Keratinocyte (primary cell): ENCODE measurements at regions not wholly inside any gene's neighbourhood (a gene's known extent, or its start where the extent isn't known, plus 50 kb on each side); places are given as distances from the start of the nearest gene placed in this dataset.

Experiments used
- DNase-seq: peaks from one replicate; pipeline ENCODE4 v3.0.0-alpha.2; 2011; ENCODE audit warnings: low read depth, missing footprints, low spot score
- FAIRE-seq: peaks from 2 replicates; lab custom pipeline; 2011; peaks lifted over from hg19 to GRCh38; lab: Jason Lieb, UNC
- H2AFZ ChIP-seq: 2 replicates; pipeline ENCODE4 v1.6.0; 2012; ENCODE audit warnings: low read length, control low read depth, inconsistent platforms; ENCODE audit not compliant: control insufficient read depth
- H3K27ac ChIP-seq: 2 replicates; pipeline ENCODE4 v1.5.1; 2011; ENCODE audit warnings: low read length; ENCODE audit not compliant: control insufficient read depth, insufficient read depth
- H3K27me3 ChIP-seq: 3 replicates; pipeline ENCODE4 v1.6.0; 2011; ENCODE audit warnings: low read length; ENCODE audit not compliant: control insufficient read depth, insufficient read depth; ENCODE audit errors: extremely low read depth
- H3K36me3 ChIP-seq, 2 experiments: 2 replicates in 1 of 2; 3 replicates in 1 of 2; pipeline ENCODE4 v1.5.1; 2011; ENCODE audit warnings: low read length in 2 of 2, mild to moderate bottlenecking in 1 of 2; ENCODE audit not compliant: control insufficient read depth in 2 of 2, insufficient read depth in 2 of 2; ENCODE audit errors: extremely low read depth in 1 of 2
- H3K4me1 ChIP-seq: 3 replicates; pipeline ENCODE4 v1.5.1; 2011; ENCODE audit warnings: low read length; ENCODE audit not compliant: control insufficient read depth, insufficient read depth; ENCODE audit errors: extremely low read depth
- H3K4me2 ChIP-seq: 3 replicates; pipeline ENCODE4 v1.6.0; 2011; ENCODE audit warnings: low read depth, low read length; ENCODE audit not compliant: control insufficient read depth, insufficient read depth; ENCODE audit errors: extremely low read depth
- H3K4me3 ChIP-seq, 3 experiments: fragments of 200-600 bp in 1 of 3; sonication (generic) in 1 of 3; 2 replicates in 2 of 3; 3 replicates in 1 of 3; pipeline ENCODE4 v1.5.1; 2011 to 2016; ENCODE audit warnings: low read length in 3 of 3, mild to moderate bottlenecking in 3 of 3, control low read depth in 2 of 3, inconsistent platforms in 1 of 3, low read depth in 1 of 3, mixed read lengths in 1 of 3, mixed run types in 1 of 3, moderate library complexity in 1 of 3; ENCODE audit not compliant: control insufficient read depth in 2 of 3, insufficient read depth in 2 of 3; ENCODE audit errors: extremely low read depth in 1 of 3
- H3K79me2 ChIP-seq: 2 replicates; pipeline ENCODE4 v1.6.0; 2012; ENCODE audit warnings: low read length; ENCODE audit not compliant: control insufficient read depth, insufficient read depth
- H3K9ac ChIP-seq: 3 replicates; pipeline ENCODE4 v1.6.0; 2011; ENCODE audit warnings: low read length; ENCODE audit not compliant: control insufficient read depth, insufficient read depth; ENCODE audit errors: extremely low read depth
- H3K9me1 ChIP-seq: 3 replicates; pipeline ENCODE4 v1.6.0; 2011; ENCODE audit warnings: low read length; ENCODE audit not compliant: control insufficient read depth, insufficient read depth; ENCODE audit errors: extremely low read depth
- H3K9me3 ChIP-seq: 2 replicates; pipeline ENCODE4 v1.5.1; 2012; ENCODE audit warnings: low read depth, low read length; ENCODE audit not compliant: control insufficient read depth
- H4K20me1 ChIP-seq: 3 replicates; pipeline ENCODE4 v1.6.0; 2011; ENCODE audit warnings: low read length; ENCODE audit not compliant: control insufficient read depth, insufficient read depth; ENCODE audit errors: extremely low read depth
- EZH2 ChIP-seq: IDR thresholded peaks from one replicate; pipeline ENCODE4 v1.6.1; 2012; ENCODE audit warnings: inconsistent platforms, mild to moderate bottlenecking, low read length, moderate library complexity
- dilution Hi-C: fragments of 300-500 bp; cut with MboI; formaldehyde crosslinking; loops from one replicate; pipeline ENCODE4 v1.7.0; 2020; ENCODE audit warnings: low sequenced_read_pairs; ENCODE audit not compliant: extremely low pct_ligation_motif_present
- TF ChIP-seq, protein P1 (sequence below), 3 experiments: IDR thresholded peaks in 1 of 3; conservative IDR thresholded peaks in 1 of 3; optimal IDR thresholded peaks in 1 of 3; 2 replicates in 2 of 3; 3 replicates in 1 of 3; pipeline versions ENCODE3 to v1.5.1; 2011; ENCODE audit warnings: low read length in 3 of 3, mild to moderate bottlenecking in 3 of 3, moderate library complexity in 2 of 3, control low read depth in 1 of 3, inconsistent platforms in 1 of 3; ENCODE audit not compliant: insufficient read depth in 2 of 3; ENCODE audit errors: extremely low read depth in 1 of 3

DNA sequence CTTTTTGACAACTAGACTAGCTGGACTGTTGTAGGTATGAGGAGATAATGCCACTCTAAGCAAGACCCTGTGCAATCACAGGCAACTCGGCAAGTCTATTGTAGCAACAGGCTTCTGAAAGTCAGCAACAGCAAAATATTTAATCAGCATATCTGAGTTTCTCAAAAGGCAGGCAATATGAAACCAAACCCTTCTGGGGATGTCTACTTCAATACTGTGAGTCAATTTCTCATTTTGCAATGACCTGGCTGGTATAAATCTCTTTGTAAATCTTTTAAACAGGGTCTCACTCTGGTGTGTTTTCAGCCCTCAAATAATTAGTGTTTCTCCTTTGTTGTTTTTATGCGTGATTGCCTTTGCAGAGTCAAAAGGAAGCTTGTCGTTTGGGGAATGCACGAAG, 1044.5 kb downstream of the NTRK3 start:
- Histone ChIP-seq H3K79me2 (no peaks in the 10 kb centered on the region), H4K20me1 (no peaks in the 10 kb centered on the region), H3K36me3 (no peaks in the 10 kb centered on the region), H3K4me3 (no peak overlapping the region), H3K9ac (no peak overlapping the region), H3K4me2 (no peak overlapping the region), H3K27me3 (no peaks in the 10 kb centered on the region), H3K4me1 (peaks cover 7% of the 10 kb centered on the region), H3K9me3 (no peaks in the 10 kb centered on the region), H3K9me1 (no peaks in the 10 kb centered on the region), H3K27ac (no peak overlapping the region), H2AFZ (no peak overlapping the region)
- dilution Hi-C loops = no loop called here
- TF ChIP-seq, protein P1, sequence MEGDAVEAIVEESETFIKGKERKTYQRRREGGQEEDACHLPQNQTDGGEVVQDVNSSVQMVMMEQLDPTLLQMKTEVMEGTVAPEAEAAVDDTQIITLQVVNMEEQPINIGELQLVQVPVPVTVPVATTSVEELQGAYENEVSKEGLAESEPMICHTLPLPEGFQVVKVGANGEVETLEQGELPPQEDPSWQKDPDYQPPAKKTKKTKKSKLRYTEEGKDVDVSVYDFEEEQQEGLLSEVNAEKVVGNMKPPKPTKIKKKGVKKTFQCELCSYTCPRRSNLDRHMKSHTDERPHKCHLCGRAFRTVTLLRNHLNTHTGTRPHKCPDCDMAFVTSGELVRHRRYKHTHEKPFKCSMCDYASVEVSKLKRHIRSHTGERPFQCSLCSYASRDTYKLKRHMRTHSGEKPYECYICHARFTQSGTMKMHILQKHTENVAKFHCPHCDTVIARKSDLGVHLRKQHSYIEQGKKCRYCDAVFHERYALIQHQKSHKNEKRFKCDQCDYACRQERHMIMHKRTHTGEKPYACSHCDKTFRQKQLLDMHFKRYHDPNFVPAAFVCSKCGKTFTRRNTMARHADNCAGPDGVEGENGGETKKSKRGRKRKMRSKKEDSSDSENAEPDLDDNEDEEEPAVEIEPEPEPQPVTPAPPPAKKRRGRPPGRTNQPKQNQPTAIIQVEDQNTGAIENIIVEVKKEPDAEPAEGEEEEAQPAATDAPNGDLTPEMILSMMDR (optimal IDR thresholded peaks at IDR 0.05 in 1 of 3, IDR thresholded peaks at IDR 0.05 in 1 of 3, conservative IDR thresholded peaks at IDR 0.05 in 1 of 3; ENCODE audit: extremely low read depth in 1 of 3, insufficient read depth in 2 of 3, low read length in 3 of 3) = no peak
- no peak for TF ChIP-seq EZH2
- FAIRE-seq (peak; percentile 34), DNase-seq (no peak)

DNA sequence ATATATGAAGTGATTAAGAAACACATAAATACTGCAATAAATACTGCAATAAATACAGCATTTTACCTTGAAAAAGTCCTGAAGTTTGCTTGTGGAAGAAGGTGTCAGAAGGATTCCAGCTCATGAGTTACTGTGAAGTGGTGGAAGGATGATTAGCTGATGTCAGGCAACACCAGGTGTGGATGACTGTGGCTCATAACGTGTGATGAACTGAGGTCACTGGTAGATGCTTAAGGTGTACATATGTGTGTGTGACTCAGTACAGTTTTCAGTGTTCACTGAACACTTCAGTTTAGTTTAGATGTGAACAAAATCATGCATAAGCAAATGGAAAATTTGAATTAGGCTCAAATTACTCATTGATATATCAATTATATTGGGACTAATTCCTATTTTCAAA, 1045.0 kb downstream of the NTRK3 start:
- no peaks in the 10 kb centered on the region for H3K9me1 ChIP-seq
- H3K27ac ChIP-seq = no peak overlapping the region
- H3K36me3 ChIP-seq = no peaks in the 10 kb centered on the region
- no peak overlapping the region for H3K4me2 ChIP-seq
- H2AFZ ChIP-seq = no peak overlapping the region
- TF ChIP-seq, protein P1 (optimal IDR thresholded peaks at IDR 0.05 in 1 of 3, IDR thresholded peaks at IDR 0.05 in 1 of 3, conservative IDR thresholded peaks at IDR 0.05 in 1 of 3; ENCODE audit: extremely low read depth in 1 of 3, insufficient read depth in 2 of 3, low read length in 3 of 3) = no peak
- no peak for TF ChIP-seq EZH2
- no peaks in the 10 kb centered on the region for H4K20me1 ChIP-seq
- H3K27me3 ChIP-seq = no peaks in the 10 kb centered on the region
- dilution Hi-C loops = no loop called here
- no peaks in the 10 kb centered on the region for H3K9me3 ChIP-seq
- H3K9ac ChIP-seq = no peak overlapping the region
- no peaks in the 10 kb centered on the region for H3K79me2 ChIP-seq
- no peak overlapping the region for H3K4me3 ChIP-seq
- FAIRE-seq = peak; percentile 69
- peaks cover 7% of the 10 kb centered on the region for H3K4me1 ChIP-seq
- DNase-seq = peak; percentile 61
